Ovary (tissue), 3 donors: ENCODE measurements at regions not wholly inside any gene's neighbourhood (a gene's known extent, or its start where the extent isn't known, plus 50 kb on each side); places are given as distances from the start of the nearest gene placed in this dataset.

Experiments
- CTCF ChIP-seq, 3 donors: fragments of 450-650 bp in 2 of 3; fragments of 200-600 bp in 1 of 3; IDR thresholded peaks; one replicate each; pipeline versions ENCODE4 v1.5.1 to v1.8.0; 2016 to 2022; ENCODE audit warnings: antibody characterized with exemption in 3 of 3, mild to moderate bottlenecking in 1 of 3
- EP300 ChIP-seq: sonication (generic); formaldehyde crosslinking; IDR thresholded peaks from one replicate; pipeline ENCODE4 v1.6.1; 2017; ENCODE audit warnings: antibody characterized with exemption
- POLR2A ChIP-seq: fragments of 450-650 bp; IDR thresholded peaks from one replicate; pipeline ENCODE4 v1.6.1; 2017; ENCODE audit warnings: antibody characterized with exemption, mild to moderate bottlenecking, moderate library complexity
- donor health status: DM: no; HTN: no; CAD: no.

- no peak for TF ChIP-seq CTCF (IDR thresholded peaks at IDR 0.05)
- TF ChIP-seq POLR2A, result no peak
- TF ChIP-seq EP300, result no peak
These were observed 543.5 kb upstream of the SPHKAP start for GRCh38 chr2:228725031-228725430.
